ENCODE measurements at regions not wholly inside any gene's neighbourhood (a gene's known extent, or its start where the extent isn't known, plus 50 kb on each side); places are given as distances from the start of the nearest gene placed in this dataset.
A peak's percentile ranks its signal among the peaks of the same experiment; 100 is the strongest.

DNA sequence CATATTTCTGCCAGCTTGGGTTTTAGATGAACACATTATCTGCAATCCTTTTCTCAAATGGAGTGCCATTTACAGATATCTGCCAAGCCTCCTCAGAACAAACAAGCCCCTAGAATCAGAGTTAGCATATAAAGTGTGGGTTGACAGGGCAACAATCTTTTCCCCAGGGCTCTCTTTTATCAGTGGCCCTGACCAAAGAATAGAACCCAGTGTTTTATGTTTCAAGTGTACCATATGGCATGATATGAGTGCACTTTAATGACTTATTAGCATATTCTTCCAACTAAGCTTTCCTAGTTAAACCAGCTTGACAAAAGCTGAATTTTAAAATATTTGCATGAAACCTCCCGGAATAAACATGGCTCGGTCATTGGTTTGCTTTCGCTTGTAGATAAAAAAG is 57.3 kb downstream of the EVX1 start:
- DNase-seq: peak; percentile 34

DNA sequence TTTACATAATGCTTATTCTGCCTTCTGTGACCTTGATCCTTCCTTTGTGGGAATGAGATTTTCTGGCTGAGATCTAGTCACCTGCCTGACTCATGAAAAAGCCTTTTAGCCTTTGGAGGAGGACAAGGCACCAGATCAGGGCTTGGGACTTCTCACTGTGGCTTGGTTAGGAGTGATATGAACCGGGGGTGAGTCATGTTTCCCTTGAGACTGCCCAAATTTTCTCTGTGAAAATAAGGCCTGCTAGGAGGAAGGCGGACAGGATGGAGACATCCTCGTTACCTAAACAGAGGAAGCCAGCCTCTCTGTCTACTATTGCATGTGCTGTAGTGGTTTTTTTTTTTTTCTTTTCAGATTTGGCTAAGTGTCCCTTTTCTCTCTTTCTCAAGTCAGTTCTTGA is 57.8 kb downstream of the EVX1 start:
- DNase-seq: no peak

DNA sequence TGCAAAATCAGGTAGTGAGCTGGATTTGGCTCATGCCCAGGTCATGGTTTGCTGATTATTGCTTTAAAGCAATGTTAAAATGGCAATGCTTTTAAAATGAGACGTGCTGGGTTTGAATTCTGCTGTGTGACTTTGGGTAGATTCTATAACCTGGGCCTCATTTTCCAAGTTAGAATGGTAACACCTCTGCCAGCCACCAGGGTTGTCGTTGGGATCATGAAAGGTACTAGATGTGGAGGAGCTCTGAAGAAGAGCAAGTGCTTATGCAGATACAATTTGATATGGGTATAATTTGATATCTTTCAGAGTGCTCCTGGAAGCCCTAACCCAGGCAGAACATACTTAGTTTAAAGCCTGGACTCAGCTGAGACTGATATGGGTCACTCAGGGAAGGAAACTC is 60.0 kb downstream of the EVX1 start:
- DNase-seq: no peak

DNA sequence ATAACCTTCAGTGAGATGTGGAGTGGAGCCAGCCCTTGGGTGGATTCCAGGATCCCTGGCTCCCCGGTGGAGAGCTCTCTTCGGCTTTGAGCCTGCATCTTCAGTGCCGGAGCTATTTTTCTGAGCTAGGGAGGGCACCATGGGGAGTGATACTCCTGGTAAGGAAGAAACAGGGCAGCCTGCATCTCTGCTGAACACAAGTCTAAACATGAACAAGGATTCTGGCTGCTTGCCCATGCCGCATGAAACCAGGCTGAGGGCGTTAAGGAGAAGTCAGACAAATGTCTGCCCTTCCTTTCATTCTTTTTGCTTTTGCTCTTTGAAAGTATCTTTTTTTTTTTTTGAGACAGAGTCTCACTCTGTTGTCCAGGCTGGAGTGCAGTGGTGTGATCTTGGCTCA is 60.4 kb downstream of the EVX1 start:
- DNase-seq: peak; percentile 84

DNA sequence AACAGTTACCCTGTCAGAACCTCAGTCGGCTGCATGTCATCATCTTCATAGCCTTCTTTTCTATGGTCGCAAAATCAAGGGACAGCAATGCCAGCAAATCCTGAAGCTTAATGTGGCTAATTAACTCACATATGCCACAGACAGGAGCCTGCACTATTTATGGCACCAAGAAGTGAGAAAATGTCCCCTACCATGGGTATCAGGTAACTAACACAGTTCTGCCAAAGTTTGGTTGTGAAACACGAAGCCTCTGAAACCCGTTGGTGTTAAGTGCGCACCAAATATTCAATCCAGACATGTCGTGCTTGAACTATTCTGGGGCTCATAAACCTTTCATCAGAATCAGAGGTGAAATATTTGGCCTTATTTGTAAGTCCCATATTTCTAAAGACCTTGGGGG is 63.3 kb downstream of the EVX1 start:
- DNase-seq: no peak

DNA sequence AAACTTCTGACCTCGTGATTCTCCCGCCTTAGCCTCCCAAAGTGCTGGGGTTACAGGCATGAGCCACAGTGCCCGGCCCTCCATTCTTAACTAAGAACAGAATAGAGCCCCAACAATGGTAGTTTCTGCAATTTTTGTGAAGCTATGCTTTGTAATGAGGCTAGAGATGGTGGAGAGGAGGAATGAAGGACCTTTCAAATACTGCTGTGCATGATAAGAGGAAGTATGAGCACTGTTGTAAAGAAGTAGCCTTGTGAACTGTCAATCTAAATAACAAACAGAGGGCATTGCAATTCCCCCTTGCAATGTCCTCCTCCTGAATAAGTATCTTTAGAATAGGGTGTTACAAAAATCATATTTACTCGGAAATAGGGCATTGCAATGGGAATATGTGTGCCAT is 70.2 kb downstream of the EVX1 start:
- no peak for DNase-seq

DNA sequence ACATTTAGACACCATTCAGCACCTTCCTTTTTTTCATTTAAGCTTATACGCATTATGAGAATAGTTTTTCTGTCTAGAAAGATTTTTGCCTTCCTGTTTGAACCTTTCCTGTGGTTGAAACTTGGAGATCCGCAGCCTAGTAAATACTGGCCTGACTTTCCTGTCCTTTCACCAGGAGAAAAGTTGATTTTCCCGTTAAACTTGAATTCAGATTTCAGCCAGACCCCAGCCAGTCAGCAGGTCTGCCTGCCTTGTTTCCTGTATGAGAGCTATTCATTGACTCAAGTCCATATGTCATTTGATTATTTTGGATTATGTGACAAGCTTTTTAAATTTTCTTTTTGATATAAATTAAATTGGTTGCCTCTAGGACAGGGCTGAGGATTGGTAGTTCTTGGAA is 71.5 kb downstream of the EVX1 start:
- DNase-seq: no peak

DNA sequence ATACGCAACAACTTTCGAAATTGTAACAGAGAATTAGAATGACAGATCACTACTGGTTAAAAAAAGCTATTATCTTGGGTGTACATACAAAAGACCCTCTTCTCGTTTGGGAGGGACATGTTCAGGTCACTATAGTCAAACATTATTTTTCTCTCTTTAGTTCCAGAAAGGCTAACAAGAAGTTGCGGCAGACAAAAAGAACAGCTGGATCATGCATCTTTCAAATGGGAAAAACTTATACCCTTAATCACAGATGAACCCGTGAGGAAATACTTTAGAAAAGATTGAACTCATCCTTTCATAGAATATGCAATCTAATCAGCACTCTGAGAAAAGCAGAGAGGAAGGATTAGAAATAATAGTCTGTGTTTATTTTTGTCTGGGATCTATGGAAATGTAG is 72.5 kb downstream of the EVX1 start:
- no peak for DNase-seq

DNA sequence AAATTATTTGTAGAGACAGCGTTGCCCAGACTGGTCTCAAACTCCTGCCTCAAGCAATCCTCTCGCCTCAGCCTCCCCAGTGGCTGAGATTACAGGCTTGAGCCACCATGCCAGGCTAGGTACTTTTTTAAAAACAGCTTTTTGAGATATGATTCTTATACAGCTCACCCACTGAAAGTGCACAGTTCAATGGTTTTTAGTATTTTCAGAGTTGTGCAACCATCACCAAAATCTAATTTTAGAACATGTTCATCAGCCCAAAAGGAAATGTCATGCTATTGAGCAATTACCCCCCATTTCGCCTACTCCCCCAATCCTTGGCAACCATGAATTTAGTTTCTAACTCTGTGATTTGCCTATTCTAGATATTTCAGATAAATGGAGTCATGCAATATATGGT is 73.7 kb downstream of the EVX1 start:
- DNase-seq: no peak

DNA sequence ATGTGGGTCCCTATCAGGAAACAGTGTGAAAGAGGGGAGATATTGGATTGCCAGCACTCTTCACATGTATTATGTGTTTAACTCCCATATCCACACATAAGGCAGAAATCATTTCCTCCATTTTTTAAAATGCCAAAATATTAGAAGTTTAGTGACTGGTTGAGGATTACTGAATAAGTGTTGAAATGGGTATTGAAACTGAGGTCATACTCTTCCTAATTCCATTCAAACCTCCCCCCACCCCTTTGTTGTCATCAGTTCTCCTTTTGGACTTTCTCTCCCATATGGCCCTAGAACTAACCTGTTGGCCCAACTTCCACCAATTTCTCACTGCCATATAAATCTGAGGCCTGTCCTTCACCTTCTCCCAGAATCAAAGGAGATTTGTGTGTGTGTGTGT is 81.6 kb downstream of the EVX1 start:
- no peak for DNase-seq

DNA sequence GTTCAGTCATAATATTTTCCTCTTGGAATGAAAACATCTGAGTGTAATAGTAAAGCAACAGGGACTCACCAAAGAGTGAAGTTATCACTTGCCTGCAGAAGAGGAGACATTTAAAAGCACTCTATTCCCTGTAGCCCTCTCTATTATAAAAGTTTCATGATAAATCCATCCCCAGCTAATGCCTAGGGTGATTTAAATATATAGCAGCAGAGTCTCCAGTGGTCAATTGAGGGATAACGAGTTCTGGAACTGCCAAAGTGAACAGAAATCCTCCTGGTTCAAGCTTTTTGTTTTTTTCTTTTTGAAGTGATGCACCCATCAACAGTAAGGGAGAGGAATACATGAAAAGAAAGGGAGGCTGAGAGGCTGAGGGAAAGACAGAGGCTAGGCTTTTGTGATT is 87.3 kb downstream of the EVX1 start:
- no peak for DNase-seq

DNA sequence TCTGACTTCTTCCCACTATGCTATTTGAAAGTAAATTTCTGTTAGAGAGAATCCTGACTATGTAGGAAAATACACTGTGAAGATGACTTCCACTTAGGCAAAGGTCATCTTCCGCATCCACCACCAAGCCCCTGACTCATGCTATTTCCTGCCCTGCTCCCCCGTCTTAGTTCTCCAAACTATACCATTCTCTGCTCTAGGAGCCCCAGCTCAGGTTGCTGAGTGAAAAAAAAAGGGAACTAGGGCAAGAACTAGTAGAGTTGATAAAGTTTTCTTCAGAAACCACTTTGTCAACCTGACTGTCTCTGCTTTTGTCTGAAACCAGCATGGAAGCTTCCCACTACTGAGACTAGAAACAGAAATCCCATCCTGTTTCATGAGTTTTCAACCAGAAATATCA is 96.9 kb downstream of the EVX1 start:
- no peak for DNase-seq

DNA sequence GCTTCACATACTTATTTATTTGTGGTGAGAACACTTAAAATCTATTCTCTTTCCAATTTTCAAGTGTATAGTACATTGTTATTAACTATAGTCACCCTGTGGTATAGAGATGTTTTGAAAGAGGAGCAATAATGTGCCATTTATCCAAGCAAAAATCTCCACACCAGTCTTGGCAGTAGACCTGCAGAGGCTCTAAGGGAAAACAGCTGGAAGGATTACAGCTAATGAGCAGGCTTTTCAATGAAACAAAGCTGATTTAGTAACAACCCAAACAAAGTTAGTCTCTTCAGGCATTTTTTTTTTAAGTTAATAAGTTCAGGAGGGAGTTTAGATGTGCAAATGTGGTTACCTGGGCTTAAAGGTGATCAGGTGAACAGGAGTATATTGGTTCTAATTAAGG is 101.9 kb downstream of the EVX1 start:
- DNase-seq: no peak

DNA sequence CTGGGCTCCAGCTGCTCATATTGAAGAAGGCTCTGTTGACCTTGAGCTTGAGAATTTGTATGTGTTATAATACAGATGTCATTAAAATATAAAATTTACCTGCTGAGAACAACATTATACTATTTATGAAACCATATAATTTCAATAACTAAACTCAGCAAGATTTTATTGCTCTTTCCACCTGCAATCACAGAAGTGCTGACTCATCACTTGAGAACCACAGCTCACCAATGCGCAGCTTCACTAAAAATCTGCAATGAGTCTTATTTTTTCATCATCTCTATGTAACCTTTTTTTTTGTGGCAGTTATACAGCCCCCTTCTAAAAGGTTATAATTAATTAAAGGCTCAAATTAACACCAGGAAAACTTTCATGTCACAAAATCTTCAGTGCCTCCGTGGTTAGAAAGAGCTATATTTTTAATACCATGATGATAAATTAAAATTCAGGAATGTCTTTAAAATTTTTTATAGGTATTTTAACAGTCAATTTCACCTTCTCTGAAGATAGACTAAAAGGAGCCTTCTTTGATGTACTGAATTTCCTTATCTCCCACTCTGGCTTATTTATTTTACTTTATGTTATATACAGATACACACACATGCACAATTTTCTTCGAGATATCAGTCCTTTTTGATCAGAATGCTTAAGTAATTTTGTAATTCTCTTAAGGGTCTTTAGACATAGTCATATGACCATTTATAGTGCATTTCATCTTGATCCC is 102.7 kb downstream of the EVX1 start:
- peak; percentile 17 for DNase-seq

DNA sequence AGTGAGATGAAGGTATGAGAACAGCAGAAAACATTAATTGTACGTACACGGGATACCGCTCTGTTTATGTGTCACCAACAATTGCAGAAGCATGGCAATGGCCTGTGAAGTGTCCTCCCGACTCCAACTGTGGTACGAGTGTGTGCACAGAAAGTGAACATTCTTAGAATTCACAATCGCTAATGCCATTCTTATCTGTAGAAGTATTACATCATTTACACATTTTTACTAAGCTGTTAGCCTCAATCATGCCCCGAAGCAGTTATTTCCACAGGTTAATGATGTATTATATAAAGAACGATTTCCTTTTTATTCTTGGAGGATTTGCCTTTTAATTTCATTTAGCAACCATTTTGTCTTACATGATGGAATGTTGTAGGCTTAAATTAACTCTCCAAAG is 103.4 kb downstream of the EVX1 start:
- no peak for DNase-seq

DNA sequence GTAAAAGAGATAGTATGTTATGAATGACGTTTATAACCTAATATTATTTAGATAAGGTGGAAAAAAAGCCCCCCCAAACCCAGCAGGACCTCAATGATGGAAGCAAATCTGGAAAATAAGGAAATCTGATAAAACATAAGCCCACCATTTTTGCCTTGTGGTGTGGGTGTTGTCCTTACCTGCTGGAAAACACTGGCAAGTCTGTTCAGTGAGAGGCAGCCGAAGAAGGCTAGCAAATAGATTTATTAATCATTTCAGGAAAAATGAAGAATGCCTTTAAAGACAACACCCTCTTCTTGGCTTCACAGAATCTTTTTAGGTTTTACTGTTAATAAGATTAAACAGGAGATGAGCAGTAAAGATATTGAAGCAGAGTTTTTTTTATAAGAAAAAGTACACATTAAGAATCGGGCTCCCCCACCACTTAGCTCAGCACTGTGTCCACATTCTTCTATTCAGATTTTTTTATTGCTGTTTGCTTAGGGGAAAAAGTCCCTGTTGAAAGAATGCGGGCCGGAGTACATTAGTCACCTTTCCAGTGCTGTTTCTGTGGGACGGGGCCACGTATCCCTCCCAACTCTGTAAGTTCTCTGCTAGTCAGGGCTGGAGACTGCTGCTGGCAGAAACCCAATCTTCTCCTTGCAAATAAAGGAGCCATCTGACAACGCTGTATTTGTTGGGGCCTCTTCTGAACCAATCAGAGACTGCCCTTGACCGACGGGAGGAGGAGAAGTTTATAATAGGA is 104.1 kb downstream of the EVX1 start:
- DNase-seq: no peak

DNA sequence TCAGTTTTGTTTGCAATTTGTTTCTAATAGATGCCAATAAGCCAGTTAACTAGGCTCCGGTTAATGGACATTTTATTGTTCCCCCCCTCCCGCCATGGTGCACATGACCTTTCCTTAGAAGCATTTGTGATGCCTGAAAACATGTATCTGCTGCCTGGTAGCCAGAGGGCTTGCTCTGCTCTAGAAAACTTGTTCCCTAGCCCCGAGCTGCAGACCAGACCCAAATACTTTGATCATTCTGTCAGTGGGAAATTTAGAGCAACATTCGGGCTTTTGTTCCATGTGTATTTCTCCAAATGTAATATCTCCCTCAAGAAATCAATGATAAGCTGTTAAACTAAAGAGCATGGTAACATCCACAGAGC is 104.7 kb downstream of the EVX1 start:
- DNase-seq: no peak

DNA sequence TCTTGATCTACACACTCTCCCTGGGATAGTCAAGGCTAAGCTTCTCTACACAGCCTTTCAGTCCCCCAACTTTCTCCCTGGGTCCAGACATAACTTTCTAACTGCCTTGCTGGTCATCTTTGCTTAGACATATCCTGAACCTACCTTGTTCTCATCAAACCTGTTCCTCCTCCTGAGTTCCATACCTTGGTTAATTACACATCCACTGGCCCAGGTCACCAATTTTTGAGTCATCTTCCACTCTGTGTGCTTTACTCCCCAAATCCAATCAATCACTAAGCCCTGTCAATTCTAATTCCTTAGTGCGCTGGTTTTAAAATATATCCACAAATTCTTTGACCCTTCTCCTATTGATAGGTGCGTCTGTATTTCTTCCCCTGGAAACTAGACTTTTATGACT is 107.0 kb downstream of the EVX1 start:
- no peak for DNase-seq

DNA sequence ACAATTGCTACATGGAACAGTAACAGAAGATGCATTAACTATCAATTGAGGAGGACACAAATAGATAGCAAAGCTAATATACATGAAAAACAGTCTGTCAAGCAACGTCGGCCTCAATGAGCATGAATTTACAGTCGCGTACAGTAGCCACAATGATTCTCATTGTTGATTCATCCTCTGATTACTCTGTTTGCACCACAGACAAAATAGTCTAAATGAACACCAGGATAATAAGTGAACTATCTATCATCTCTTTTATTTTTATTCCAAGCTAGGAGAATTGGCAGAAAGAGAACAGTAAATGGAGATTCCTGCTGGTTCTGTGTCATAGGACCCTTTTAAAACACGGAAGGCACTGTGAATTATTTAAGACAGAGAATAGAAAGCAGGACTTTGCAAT is 108.5 kb downstream of the EVX1 start:
- no peak for DNase-seq

DNA sequence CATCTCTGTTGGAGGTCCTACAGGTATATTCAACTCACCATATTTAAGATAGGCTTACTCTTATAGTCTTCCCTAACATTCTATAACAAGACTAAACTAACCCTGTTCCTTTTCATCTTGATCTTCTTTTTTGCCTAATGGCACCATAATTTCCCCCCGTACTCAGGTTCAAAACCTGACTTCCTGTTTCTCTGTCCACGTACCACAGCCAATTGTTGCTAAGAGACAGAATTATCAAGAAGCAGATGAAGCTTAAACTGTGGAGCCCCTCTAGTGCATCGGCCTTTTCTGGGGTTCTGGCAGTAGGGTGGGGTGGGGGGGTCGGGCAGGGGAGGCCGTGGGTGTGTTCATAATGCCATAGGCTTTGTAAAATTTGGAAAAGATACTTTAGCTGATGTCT is 109.2 kb downstream of the EVX1 start:
- no peak for DNase-seq

DNA sequence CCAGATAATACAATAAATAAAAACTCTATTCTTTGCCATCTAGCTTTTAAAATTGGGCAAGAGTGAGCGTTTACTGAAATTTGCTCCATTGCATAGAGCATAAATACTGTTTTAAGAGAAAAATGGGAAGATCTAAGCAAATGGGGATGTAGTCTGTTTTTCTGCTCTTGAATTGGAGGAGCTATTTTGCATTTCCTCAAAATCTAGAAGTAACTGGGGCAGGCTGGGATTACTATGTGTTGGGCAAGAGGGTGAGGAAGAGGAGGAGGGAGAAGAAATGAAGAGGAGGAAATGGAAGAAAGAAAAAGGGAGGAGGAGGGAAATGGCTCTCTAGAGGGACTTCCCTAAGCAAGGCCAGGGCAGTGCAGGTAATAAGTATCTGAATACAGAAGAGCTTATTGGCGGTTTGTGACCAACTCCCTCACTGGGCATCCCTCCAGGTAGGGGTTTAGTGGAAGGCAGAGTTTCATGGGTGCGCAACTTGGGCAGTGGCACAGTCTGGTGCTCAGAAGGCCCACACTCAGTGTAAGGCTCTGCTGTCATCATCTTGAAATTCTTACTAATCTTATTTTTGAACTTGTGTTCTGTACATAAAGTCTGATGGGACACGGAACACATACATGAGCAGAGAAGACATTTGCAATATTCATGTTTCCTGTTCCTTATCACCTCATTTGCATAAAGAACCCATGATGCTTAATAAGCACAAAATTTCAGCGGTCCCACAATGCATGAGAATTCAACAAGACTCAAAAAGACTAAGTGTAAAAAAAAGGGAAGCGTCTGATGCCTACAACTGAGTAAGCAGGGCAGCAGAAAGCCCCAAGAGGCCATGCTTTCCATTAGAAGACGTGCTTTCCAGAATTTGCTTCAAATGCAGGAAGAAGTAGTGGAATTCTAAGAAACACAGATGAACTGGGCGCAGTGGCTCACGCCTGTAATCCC is 116.9 kb downstream of the EVX1 start:
- DNase-seq: no peak

DNA sequence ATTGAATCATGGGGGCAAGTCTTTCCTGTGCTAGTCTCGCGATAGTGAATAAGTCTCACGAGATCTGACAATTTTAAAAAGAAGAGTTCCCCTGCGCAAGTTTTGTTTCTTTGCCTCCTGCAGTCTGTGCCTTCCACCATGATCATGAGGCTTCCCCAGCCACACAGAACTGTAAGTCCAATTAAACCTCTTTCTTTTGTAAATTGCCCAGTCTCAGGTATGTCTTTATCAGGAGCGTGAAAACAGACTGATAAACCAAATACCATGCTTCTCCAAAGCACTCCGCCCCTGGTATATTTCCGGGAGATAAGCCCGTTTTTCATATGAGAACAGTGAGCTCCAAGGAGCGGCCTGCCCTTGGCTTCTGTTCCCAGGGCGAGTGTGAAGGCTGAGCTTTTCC is 118.9 kb downstream of the EVX1 start:
- no peak for DNase-seq

DNA sequence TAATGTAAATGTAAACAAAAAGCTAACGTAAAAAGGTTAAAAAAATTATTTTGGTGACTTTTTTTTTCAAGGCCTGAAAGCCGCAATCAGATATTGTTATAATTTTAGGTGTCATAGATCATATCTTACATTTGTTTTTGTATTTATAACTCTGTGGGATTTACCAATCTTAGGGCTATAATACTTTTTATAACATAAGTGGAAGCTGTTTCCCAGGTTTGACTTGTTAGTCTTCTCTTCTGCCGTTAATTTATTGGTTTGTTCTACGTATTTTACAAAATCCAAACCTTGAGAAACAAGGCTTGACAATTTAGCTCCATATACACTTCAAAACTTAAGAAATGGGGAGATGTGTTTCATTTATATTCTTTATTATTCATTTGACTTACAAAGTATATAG is 119.4 kb downstream of the EVX1 start:
- DNase-seq: no peak

DNA sequence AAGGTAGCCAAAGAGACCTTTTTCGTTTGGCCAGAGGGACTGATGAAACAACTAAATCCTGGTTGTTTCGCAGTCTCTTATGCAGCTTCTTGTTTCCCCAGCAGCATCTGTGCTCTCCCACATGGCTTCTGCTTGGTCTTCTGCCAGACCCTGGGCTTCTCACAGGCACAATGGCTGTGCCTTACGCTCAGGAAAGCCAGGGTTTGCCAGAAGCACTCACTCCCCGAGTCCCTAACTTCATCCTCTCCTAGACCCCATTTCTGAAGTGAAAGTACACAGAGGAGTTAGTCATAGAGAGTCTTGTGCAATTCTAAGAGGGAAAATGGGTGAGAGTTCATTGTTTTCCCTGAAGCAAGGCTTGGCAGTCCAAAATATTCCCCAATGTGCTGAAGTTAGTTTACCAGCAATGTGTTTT is 121.7 kb downstream of the EVX1 start:
- no peak for DNase-seq
